ENCODE measurements at regions not wholly inside any gene's neighbourhood (a gene's known extent, or its start where the extent isn't known, plus 50 kb on each side); places are given as distances from the start of the nearest gene placed in this dataset.
A peak's percentile ranks its signal among the peaks of the same experiment; 100 is the strongest.

DNA sequence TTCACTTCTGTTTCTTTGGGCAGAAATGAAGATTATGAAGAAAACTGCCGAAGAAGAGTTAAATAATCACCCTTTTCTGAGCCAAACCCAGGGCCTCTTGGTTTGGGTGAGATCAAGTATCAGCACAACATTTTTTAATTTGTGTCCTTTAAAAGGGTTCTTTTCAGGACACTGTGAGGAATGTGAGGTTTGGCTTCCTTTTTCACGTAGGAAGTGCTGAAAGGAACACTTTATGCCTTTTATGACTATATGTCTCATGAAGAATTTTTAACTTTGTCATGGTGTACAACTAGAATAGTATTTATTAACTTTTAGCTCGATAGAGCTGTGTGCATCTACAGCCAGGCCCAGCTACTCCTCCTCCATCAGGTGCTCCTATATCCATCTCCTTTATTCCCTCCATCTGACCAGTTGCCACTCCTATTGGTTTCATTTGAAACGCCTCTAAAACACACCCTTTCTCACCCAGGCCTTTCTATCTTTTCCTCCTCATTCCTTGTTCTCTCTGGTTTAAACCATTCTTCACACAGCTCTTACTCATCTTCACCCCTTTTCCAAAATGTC, 103.6 kb upstream of the LRIG3 start:
- DNase-seq, result no peak
- Histone ChIP-seq H3K23ac (ENCODE audit: insufficient read length, low read depth, low read length) (no peak overlapping the region), H2AK5ac (ENCODE audit: insufficient read length, low read length) (no peak overlapping the region), H2BK12ac (ENCODE audit: insufficient read length, low read depth, low read length) (no peak overlapping the region), H3K56ac (ENCODE audit: insufficient read length, low read depth, low read length) (no peak overlapping the region), H3K4me2 (ENCODE audit: insufficient read depth, insufficient read length, low read length) (no peak overlapping the region), H3T11ph (ENCODE audit: low read length) (no peak overlapping the region), H3K79me1 (ENCODE audit: insufficient read depth, low read depth, low read length, poor library complexity, severe bottlenecking) (no peaks in the 10 kb centered on the region), H2BK120ac (ENCODE audit: low read depth, low read length, poor library complexity, severe bottlenecking) (no peak overlapping the region), H4K5ac (ENCODE audit: insufficient read length, low read depth, low read length) (no peak overlapping the region), H3K9ac (ENCODE audit: extremely low read depth, insufficient read length, low read length) (no peak overlapping the region), H4K8ac (replicated peaks; ENCODE audit: insufficient read length, low read depth, low read length) (no peak overlapping the region), H3K27ac (ENCODE audit: insufficient read length, low read depth, low read length) (no peak overlapping the region), H2AFZ (ENCODE audit: low read length) (no peak overlapping the region), H3K27me3 (ENCODE audit: insufficient read depth, low read length) (no peaks in the 10 kb centered on the region), H3K4ac (ENCODE audit: low read depth, low read length) (no peak overlapping the region), H4K20me1 (ENCODE audit: control insufficient read depth, insufficient read depth, insufficient read length) (no peaks in the 10 kb centered on the region), H2BK20ac (ENCODE audit: low read depth, low read length, poor library complexity, severe bottlenecking) (no peak overlapping the region), H3K79me2 (ENCODE audit: insufficient read depth, low read length) (no peaks in the 10 kb centered on the region), H2BK15ac (ENCODE audit: low read depth, low read length) (no peak overlapping the region), H3K9me3 (ENCODE audit: control insufficient read depth, low read depth, low read length) (no peaks in the 10 kb centered on the region), H2BK5ac (ENCODE audit: insufficient read length, low read length) (no peak overlapping the region), H3K14ac (ENCODE audit: insufficient read depth, low read length) (no peak overlapping the region), H3K18ac (ENCODE audit: insufficient read length, low read depth, low read length) (no peak overlapping the region), H3K4me1 (ENCODE audit: insufficient read depth, low read length) (no peaks in the 10 kb centered on the region), H4K91ac (ENCODE audit: insufficient read length, low read depth, low read length) (no peak overlapping the region), H3K23me2 (ENCODE audit: insufficient read length, low read depth, low read length, poor library complexity, severe bottlenecking) (no peaks in the 10 kb centered on the region)
- no peaks in the 10 kb centered on the region for H3K4me1 Mint-ChIP-seq
- H3K9me3 Mint-ChIP-seq, result no peaks in the 10 kb centered on the region
- peak overlapping the region in 1 of 3 experiments; percentile 13; a peak in 1 of 7 replicates for H3K27ac Mint-ChIP-seq
- TF ChIP-seq CTCF (conservative IDR thresholded peaks at IDR 0.05), result no peak
- no CpG with 5 or more reads among the region's 4 CpGs for WGBS (ENCODE audit: extremely low coverage, insufficient read length, low lambda C conversion rate)
- no peaks in the 10 kb centered on the region for H3K27me3 Mint-ChIP-seq (ENCODE audit: low read depth)
- H3K36me3 Mint-ChIP-seq (ENCODE audit: insufficient read depth in 1 of 3, low read depth in 3 of 3), result no peaks in the 10 kb centered on the region
- no peak overlapping the region for H3K4me3 Mint-ChIP-seq
